VCaP (cell line): ENCODE measurements at regions not wholly inside any gene's neighbourhood (a gene's known extent, or its start where the extent isn't known, plus 50 kb on each side); places are given as distances from the start of the nearest gene placed in this dataset.

ENCODE experiments used
- H3K27ac ChIP-seq: fragments of 450-650 bp; 2 replicates; pipeline ENCODE4 v1.5.1; 2017
- CTCF ChIP-seq: fragments of 450-650 bp; conservative IDR thresholded peaks from 2 replicates; pipeline ENCODE4 v1.5.1; 2017; ENCODE audit warnings: mild to moderate bottlenecking, moderate library complexity

- no peak for TF ChIP-seq CTCF
- no peak overlapping the region for H3K27ac ChIP-seq
Observed at GRCh38 chr13:53160211-53160610, 131.6 kb downstream of the OLFM4 start.

- TF ChIP-seq CTCF: no peak
- H3K27ac ChIP-seq: no peak overlapping the region
Observed at GRCh38 chr13:53161251-53161650, 132.6 kb downstream of the OLFM4 start.

- H3K27ac ChIP-seq: no peak overlapping the region
- TF ChIP-seq CTCF: no peak
Observed at GRCh38 chr13:53165261-53165660, 136.6 kb downstream of the OLFM4 start.

GRCh38 chr13:53167561-53167960 is 138.9 kb downstream of the OLFM4 start:
- TF ChIP-seq CTCF: no peak
- H3K27ac ChIP-seq: no peak overlapping the region

- no peak for TF ChIP-seq CTCF
- H3K27ac ChIP-seq: no peak overlapping the region
Observed at GRCh38 chr13:53170910-53171309, 142.3 kb downstream of the OLFM4 start.

GRCh38 chr13:53174545-53174944 is 145.9 kb downstream of the OLFM4 start:
- no peak for TF ChIP-seq CTCF
- no peak overlapping the region for H3K27ac ChIP-seq

- TF ChIP-seq CTCF: no peak
Observed at GRCh38 chr13:53180684-53181083, 152.1 kb downstream of the OLFM4 start.

GRCh38 chr13:53182724-53183123 is 154.1 kb downstream of the OLFM4 start:
- H3K27ac ChIP-seq: no peak overlapping the region
- TF ChIP-seq CTCF: no peak

More at GRCh38 chr13:53180684-53181083, 152.1 kb downstream of the OLFM4 start:
- H3K27ac ChIP-seq: no peak overlapping the region
